22Rv1 (cell line): ENCODE measurements at regions not wholly inside any gene's neighbourhood (a gene's known extent, or its start where the extent isn't known, plus 50 kb on each side); places are given as distances from the start of the nearest gene placed in this dataset.

Source experiments
- H3K27ac ChIP-seq: fragments of 450-650 bp; 2 replicates; pipeline ENCODE4 v1.5.1; 2017
- ZFX ChIP-seq: fragments of 450-650 bp; IDR thresholded peaks from 2 replicates; pipeline ENCODE4 v1.6.1; 2017; ENCODE audit warnings: antibody characterized with exemption, borderline replicate concordance
- TF ChIP-seq, protein P1 (sequence below): fragments of 450-650 bp; IDR thresholded peaks from 2 replicates; pipeline ENCODE4 v1.5.1; 2017; ENCODE audit warnings: mild to moderate bottlenecking

GRCh38 chr4:84401701-84402306 lies 97.3 kb downstream of the NKX6-1 start:
- TF ChIP-seq ZFX: no peak
- TF ChIP-seq, protein P1, sequence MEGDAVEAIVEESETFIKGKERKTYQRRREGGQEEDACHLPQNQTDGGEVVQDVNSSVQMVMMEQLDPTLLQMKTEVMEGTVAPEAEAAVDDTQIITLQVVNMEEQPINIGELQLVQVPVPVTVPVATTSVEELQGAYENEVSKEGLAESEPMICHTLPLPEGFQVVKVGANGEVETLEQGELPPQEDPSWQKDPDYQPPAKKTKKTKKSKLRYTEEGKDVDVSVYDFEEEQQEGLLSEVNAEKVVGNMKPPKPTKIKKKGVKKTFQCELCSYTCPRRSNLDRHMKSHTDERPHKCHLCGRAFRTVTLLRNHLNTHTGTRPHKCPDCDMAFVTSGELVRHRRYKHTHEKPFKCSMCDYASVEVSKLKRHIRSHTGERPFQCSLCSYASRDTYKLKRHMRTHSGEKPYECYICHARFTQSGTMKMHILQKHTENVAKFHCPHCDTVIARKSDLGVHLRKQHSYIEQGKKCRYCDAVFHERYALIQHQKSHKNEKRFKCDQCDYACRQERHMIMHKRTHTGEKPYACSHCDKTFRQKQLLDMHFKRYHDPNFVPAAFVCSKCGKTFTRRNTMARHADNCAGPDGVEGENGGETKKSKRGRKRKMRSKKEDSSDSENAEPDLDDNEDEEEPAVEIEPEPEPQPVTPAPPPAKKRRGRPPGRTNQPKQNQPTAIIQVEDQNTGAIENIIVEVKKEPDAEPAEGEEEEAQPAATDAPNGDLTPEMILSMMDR: no peak
- H3K27ac ChIP-seq: no peak overlapping the region

DNA sequence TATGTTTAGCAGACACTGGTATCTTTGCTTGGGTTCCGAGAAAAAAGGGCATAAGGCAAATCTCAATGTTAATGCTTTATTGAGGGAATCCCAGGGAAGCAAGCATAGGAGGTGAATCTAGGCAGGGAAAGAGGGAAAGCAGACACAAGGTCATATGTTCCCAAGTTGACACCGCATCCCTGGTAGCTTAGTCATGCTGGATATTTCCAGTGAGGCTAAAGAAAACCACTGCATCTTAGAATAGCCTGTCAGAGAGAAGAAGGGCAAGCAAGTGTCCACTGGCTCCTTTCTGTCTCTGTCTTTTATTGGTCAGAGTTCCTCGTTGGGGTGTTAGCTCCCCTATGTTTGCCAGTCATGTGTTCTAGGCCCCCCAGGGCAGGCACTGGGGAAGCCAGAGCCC lies 104.7 kb downstream of the NKX6-1 start:
- H3K27ac ChIP-seq: no peak overlapping the region
- TF ChIP-seq, protein P1: no peak
- no peak for TF ChIP-seq ZFX

- H3K27ac ChIP-seq: no peak overlapping the region
- TF ChIP-seq, protein P1: no peak
- TF ChIP-seq ZFX: no peak
These were observed 106.0 kb downstream of the NKX6-1 start for GRCh38 chr4:84392951-84393590.

DNA sequence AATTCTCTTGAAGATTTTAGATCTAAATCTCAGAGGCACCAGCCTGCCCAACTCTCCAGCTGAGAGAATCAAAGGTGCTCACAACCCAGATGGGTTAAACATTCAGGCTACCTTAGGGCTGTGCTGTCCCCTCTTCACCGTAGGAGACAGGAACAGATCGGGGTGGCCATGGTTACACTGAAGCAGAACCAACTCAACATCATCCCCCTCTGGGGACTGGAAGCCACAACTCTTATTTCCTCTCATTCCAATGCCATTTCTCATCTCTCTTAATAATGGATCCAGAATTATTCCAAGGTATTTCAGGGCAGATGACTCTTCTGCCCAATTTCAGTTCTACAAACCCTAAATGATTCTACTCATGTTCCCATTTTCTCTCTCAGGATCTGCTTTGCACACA lies 109.7 kb downstream of the NKX6-1 start:
- H3K27ac ChIP-seq: no peak overlapping the region
- no peak for TF ChIP-seq ZFX
- TF ChIP-seq, protein P1: no peak

- TF ChIP-seq ZFX: no peak
- TF ChIP-seq, protein P1: no peak
- H3K27ac ChIP-seq: no peak overlapping the region
These were observed 113.9 kb downstream of the NKX6-1 start for GRCh38 chr4:84385203-84385602.

DNA sequence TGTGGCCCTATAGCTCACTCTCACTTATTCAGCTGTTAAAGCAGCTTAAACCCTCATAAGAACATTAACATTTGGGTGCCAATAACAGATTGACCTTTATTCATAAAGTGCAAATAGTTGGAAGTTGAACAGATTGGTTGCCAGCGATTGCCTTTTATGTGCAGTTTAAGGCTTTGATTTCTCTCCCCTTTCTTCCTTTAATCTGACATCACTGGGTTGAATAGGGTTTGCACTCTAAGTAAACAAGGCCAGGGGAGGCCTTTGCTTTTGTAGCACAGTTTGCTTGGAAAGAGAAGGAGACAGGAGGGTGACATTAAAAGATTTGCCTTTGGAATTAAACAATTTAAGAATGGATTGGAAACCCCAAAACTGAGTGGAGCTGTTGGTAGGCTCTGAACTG lies 114.3 kb downstream of the NKX6-1 start:
- H3K27ac ChIP-seq: no peak overlapping the region
- TF ChIP-seq, protein P1: no peak
- no peak for TF ChIP-seq ZFX

DNA sequence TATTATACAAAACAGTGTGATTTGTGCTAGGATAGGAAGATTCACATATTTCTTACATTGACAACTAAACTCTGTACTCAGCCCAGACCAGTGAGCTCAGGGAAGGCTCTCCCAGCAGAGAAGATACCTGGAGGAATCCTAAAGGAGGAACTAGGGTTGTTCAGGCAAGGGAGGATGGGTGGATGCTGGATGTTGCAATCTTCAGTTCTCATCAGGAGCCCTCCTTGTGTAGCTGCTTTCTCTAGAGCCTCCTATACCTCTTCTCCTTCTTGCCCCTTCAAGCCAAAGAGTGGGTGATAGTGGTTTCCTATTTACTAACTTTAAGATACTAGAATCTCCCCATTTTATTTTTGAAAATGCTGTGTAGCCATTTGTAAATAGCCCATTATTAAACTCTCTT lies 117.3 kb downstream of the NKX6-1 start:
- no peak overlapping the region for H3K27ac ChIP-seq
- no peak for TF ChIP-seq ZFX
- TF ChIP-seq, protein P1: no peak
